CD4-positive, alpha-beta T cell treated with Interleukin-15 for 1 hour (primary cell): ENCODE measurements at regions not wholly inside any gene's neighbourhood (a gene's known extent, or its start where the extent isn't known, plus 50 kb on each side); places are given as distances from the start of the nearest gene placed in this dataset.

Experiments
- DNase-seq: peaks from one replicate; pipeline ENCODE4 v3.0.0-alpha.2; 2020

- no peak for DNase-seq
Measured at GRCh38 chr2:160921386-160921964, 238.8 kb upstream of the TANK start.

DNA sequence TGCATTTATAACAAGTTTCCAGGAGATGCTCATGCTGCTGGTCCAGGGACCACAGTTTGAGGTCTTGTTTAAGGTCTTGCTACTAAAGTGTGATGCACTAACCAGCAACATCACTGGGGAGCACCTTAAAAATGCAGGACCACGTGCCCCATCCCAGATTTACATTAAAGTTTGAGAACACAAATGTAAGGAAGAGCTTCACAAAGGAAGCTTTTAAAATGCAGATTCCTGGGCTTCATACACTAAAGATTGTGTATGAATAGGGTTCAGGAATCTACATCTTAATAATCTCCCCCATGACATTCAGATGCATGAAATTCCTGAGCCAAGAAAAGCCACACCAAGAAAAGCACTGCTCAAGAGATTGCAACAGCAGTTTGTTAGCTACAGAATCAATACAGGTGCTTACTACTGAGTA lies 235.3 kb upstream of the TANK start:
- no peak for DNase-seq

- DNase-seq: no peak
Measured at GRCh38 chr2:160925956-160926355, 234.3 kb upstream of the TANK start.

DNA sequence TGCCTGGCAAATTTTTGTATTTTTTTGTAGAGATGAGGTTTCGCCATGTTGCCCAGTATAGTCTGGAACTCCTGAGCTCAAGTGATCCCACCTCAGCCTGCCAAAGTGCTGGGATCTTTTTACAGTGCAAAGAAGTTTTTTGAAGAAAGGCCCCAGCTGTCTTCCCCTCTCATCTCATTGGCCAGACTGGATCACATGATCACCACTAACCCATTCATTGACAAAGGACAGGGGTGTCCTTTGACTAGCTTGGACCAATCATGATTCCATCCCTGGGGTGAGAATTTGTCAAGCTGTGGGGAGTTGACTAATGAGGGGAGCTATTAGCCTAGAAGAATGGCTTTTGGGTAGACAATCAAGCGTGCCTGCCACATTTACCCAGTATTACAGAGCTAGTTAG lies 232.9 kb upstream of the TANK start:
- DNase-seq: no peak

DNA sequence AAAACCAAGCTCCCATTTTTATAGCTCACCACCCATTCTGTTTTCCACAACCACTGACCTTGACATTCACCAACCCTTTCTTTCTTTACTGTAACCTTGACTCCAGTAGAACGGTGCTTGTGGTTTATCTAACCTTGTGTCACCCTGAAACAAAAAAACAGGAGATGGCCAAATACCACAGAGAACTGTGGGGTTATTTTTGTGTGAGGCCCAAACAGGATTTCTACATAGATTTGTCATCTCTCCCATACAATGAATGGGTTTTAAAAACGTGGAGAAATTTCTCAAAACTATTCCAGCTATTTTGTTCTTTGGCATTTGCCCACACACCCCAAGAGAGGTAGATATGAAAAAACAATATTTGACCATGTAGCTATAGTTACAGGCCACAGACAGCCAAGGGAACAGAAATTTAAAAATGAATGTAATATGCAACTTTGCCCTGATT lies 231.3 kb upstream of the TANK start:
- no peak for DNase-seq

GRCh38 chr2:160931531-160931930 lies 228.7 kb upstream of the TANK start:
- no peak for DNase-seq

DNA sequence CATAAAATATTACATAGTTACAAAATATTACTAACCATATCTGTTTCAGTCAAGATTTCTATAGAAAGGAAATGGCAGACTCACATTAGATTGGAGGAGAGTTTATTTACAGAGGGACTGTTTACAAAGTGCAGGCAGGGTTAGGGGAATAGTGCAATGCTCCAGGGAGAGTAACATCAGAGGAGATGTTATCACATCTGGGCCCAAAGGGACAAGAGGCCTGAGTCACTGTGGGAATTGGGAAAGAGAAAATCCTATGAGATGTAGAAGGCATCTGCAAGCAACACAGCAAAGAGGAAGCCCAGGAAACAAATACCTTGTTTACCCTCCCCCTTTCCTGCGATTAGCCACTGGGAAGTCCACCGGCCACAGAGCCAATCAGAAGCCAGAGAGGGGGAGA lies 227.3 kb upstream of the TANK start:
- no peak for DNase-seq

- no peak for DNase-seq
Measured at GRCh38 chr2:160934263-160934662, 226.0 kb upstream of the TANK start.

DNA sequence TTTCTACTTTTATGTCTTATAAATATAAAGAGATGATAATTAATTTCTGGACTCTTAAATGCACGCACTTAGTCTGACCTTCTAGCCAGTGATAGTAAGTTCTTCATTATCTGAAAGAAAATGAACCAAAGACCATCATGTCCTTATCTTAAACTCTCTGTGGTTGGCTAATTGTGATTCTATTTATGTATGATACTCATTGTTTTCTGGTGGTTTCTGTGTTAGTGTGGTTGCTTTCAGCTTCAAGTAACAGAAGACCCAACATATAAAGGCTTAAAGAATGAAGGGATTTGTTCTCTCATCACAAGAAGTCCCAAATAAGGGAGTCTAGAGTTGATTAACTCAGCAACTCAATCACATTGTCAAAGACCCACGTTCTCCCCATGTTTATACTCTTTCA lies 225.2 kb upstream of the TANK start:
- DNase-seq: no peak

DNA sequence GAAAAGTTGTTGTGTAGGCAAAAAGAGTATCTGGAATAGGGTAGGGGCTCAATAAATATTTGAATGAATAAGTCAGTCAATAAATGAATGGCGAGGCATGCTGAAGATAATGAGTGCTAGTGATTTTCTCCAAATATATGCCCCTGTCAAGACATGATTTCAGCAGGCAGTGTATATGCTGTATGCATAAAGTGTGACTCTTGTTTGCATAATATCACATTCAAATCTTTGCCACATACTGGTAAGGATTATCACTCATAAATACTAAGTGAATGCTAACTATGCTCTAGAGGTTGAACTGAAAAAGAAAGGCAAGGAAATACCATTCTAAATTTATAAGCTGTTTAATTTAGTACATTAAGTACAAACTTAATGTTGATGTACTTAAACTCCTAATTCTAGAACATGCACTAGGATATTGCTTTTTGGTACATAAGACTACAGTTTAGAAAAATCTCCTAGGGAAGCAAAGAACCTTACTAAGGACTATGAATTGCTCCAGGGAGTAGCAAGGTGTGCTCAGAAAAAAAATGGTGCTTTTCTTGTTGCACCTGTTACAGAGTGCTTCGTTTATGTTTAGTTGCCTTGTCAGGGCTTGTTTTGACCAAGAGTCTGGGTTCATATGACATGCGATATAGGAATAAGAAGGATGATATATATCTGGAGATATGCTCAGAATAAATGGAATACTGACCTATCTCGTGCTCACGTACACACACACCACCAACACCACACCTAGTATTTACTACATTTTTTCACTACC lies 224.0 kb upstream of the TANK start:
- DNase-seq: no peak

- no peak for DNase-seq
Measured at GRCh38 chr2:160940271-160940670, 220.0 kb upstream of the TANK start.

- no peak for DNase-seq
Measured at GRCh38 chr2:160940699-160941098, 219.5 kb upstream of the TANK start.

GRCh38 chr2:160941290-160941846 lies 218.9 kb upstream of the TANK start:
- no peak for DNase-seq

GRCh38 chr2:160942476-160943142 lies 217.6 kb upstream of the TANK start:
- no peak for DNase-seq

GRCh38 chr2:160943414-160943813 lies 216.8 kb upstream of the TANK start:
- DNase-seq: no peak

GRCh38 chr2:160952464-160953254 lies 207.6 kb upstream of the TANK start:
- no peak for DNase-seq

GRCh38 chr2:160955578-160955977 lies 204.7 kb upstream of the TANK start:
- DNase-seq: no peak

- no peak for DNase-seq
Measured at GRCh38 chr2:160956243-160956802, 203.9 kb upstream of the TANK start.

GRCh38 chr2:160963957-160964356 lies 196.3 kb upstream of the TANK start:
- DNase-seq: no peak

GRCh38 chr2:160967523-160967922 lies 192.7 kb upstream of the TANK start:
- no peak for DNase-seq

- no peak for DNase-seq
Measured at GRCh38 chr2:160968183-160968582, 192.0 kb upstream of the TANK start.

DNA sequence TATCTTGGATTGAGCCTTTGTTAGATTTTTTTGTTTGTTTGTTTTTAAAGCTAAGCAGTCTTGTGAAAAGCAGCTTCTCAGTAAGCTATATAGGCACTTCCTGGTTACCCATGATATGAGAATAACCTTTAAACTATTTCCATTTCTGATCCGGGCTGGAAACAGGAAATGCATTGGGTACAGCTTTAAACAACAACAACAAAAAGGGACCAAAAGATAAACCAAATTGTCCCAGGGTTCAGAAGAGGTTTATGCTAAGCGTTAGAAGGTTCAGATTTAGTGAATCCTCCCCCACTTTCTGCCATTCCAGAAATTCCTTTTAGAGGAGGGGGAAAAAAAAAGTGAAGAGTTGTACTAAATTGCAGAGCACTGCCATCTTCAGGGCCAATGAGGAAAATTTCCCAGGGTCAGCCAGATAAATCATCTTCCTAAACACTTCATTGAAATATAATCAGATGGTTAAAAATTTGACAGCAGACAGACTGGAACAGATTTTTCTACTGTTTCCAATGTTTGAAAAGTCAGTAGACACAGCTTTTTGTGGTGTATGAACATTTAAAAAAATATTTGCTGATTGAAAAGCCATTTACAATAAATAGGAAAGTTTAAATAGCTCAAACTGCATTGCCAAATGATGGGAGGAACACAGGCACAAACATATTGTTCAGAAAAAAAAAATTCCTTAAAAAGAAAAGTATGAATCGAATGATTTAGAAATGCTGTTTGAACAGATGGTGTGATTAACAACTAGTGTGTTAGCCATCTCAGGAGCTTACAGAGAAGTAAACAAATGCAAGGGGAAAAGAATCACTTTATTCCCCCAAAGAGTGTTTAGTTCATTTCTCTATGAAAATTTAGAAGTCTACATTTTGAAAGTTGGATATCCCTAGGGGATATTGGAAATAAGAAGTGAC lies 189.9 kb upstream of the TANK start:
- DNase-seq: no peak
